ENCODE measurements at regions not wholly inside any gene's neighbourhood (a gene's known extent, or its start where the extent isn't known, plus 50 kb on each side); places are given as distances from the start of the nearest gene placed in this dataset.

- ChIA-PET RAD21 (ENCODE audit: unreplicated experiment) (interaction anchor here (0.6 kb wide), 1 partner anchor 988 kb away, joined by 3 read pairs; no protein-coding TSS in a partner anchor), POLR2A (no interaction called here), CTCF (no interaction called here), SMC1A (ENCODE audit: uncharacterized antibody, unreplicated experiment) (no interaction called here)
- ATAC-seq (no peak), DNase-seq (ENCODE audit: low read depth, low spot score) (no peak), FAIRE-seq (no peak)
- in situ Hi-C loops (cut with MboI) (no loop called here), intact Hi-C loops (cut with micrococcal nuclease; ENCODE audit: unreplicated experiment) (no loop called here)
- Histone ChIP-seq H3K9me3 (replicated peaks; ENCODE audit: control insufficient read depth, insufficient read depth, low read length) (no peaks in the 10 kb centered on the region), H3K4me1 (ENCODE audit: control insufficient read depth, insufficient read depth, low read length) (no peaks in the 10 kb centered on the region), H3K27me3 (replicated peaks in 1 of 2; ENCODE audit: control insufficient read depth in 2 of 2, insufficient read depth in 2 of 2, low read length in 1 of 2) (no peaks in the 10 kb centered on the region), H3K36me3 (ENCODE audit: control insufficient read depth in 2 of 2, insufficient read depth in 2 of 2, low read length in 1 of 2) (no peaks in the 10 kb centered on the region), H3K9ac (ENCODE audit: control insufficient read depth, insufficient read depth, low read length) (no peak overlapping the region), H3K27ac (ENCODE audit: control insufficient read depth, insufficient read depth) (no peak overlapping the region), H3K79me2 (ENCODE audit: control insufficient read depth, insufficient read depth, low read length) (no peaks in the 10 kb centered on the region), H3K4me2 (ENCODE audit: control insufficient read depth, insufficient read depth) (no peak overlapping the region), H2AFZ (ENCODE audit: control insufficient read depth, low read depth, low read length) (no peak overlapping the region), H3K4me3 (no peak overlapping the region), H4K20me1 (ENCODE audit: control insufficient read depth, insufficient read depth) (no peaks in the 10 kb centered on the region)
- WGBS (ENCODE audit: insufficient coverage, insufficient replicate concordance, low lambda C conversion rate, missing lambda C conversion rate), result 2% methylated on average over 3 of the region's 3 CpGs
- BruUV-seq (replicated peaks), result no TSS peak
- TF ChIP-seq REST (IDR thresholded peaks at IDR 0.05; ENCODE audit: low read depth, low read length), result no peak
- TF ChIP-seq CBFB (IDR thresholded peaks at IDR 0.05; ENCODE audit: low read depth), result no peak
- TF ChIP-seq SIX5 (IDR thresholded peaks at IDR 0.05; ENCODE audit: low read depth, low read length, severe bottlenecking), result no peak
- TF ChIP-seq POU2F2 (IDR thresholded peaks at IDR 0.05; ENCODE audit: borderline replicate concordance, low read depth, low read length), result no peak
- TF ChIP-seq GATAD2B (conservative IDR thresholded peaks at IDR 0.05; ENCODE audit: low read depth), result no peak
- TF ChIP-seq BHLHE40 (IDR thresholded peaks at IDR 0.05; ENCODE audit: borderline replicate concordance in 1 of 2, low read depth in 2 of 2, low read length in 1 of 2), result no peak
- TF ChIP-seq SUZ12 (IDR thresholded peaks at IDR 0.05; ENCODE audit: unreplicated experiment), result no peak
Measured at GRCh38 chr6:19333936-19334335, 503.2 kb upstream of the ID4 start.

Data from GM12878 (cell line).